Adrenal gland (tissue), 5 donors: ENCODE measurements at regions not wholly inside any gene's neighbourhood (a gene's known extent, or its start where the extent isn't known, plus 50 kb on each side); places are given as distances from the start of the nearest gene placed in this dataset.

Experiments used
- CTCF ChIP-seq, 6 experiments: fragments of 450-650 bp in 4 of 6; fragments of 200-600 bp in 2 of 6; sonication (generic) in 1 of 6; IDR thresholded peaks; 1 replicate in 5 of 6; 2 replicates in 1 of 6; pipeline versions ENCODE4 v1.5.1 to v1.8.0; 2016 to 2021; ENCODE audit warnings: antibody characterized with exemption in 6 of 6, mild to moderate bottlenecking in 2 of 6, moderate library complexity in 1 of 6
- POLR2A ChIP-seq, 2 donors: fragments of 450-650 bp; IDR thresholded peaks; one replicate each; pipeline ENCODE4 v1.6.1; 2017; ENCODE audit warnings: antibody characterized with exemption in 2 of 2, mild to moderate bottlenecking in 2 of 2, moderate library complexity in 1 of 2
- donor health status: DM: no; HTN: no; CAD: no.

GRCh38 chr6:122079916-122080315 is 319.5 kb upstream of the HSF2 start:
- TF ChIP-seq POLR2A (IDR thresholded peaks at IDR 0.05), result no peak
- no peak for TF ChIP-seq CTCF (IDR thresholded peaks at IDR 0.05)
